ENCODE measurements at regions not wholly inside any gene's neighbourhood (a gene's known extent, or its start where the extent isn't known, plus 50 kb on each side); places are given as distances from the start of the nearest gene placed in this dataset.

- H3K9ac ChIP-seq, result no peak overlapping the region
- no peak overlapping the region for H2AFZ ChIP-seq
- in situ Hi-C loops (cut with MboI), result no loop called here
- no peaks in the 10 kb centered on the region for H3F3A ChIP-seq (ENCODE audit: insufficient read depth)
- no peaks in the 10 kb centered on the region for H4K20me1 ChIP-seq (ENCODE audit: insufficient read depth)
- H3K9me3 ChIP-seq (ENCODE audit: low read depth), result no peaks in the 10 kb centered on the region
- no peaks in the 10 kb centered on the region for H3K36me3 ChIP-seq (ENCODE audit: low read depth)
- H3K9me2 ChIP-seq (ENCODE audit: insufficient read depth), result no peaks in the 10 kb centered on the region
- no peaks in the 10 kb centered on the region for H3K27me3 ChIP-seq (replicated peaks; ENCODE audit: insufficient read depth)
- TF ChIP-seq EZH2 (IDR thresholded peaks at IDR 0.05; ENCODE audit: insufficient read depth, poor library complexity, severe bottlenecking), result no peak
- TF ChIP-seq EZH2phosphoT487 (IDR thresholded peaks at IDR 0.05; ENCODE audit: insufficient read depth, low read depth), result no peak
- H3K4me1 ChIP-seq (ENCODE audit: insufficient read depth), result no peaks in the 10 kb centered on the region
- no peak overlapping the region for H3K27ac ChIP-seq
- 98 to 99% methylated on average over 6 of the region's 6 CpGs for WGBS, 2 experiments (ENCODE audit: low coverage in 1 of 2, low lambda C conversion rate in 2 of 2, missing lambda C conversion rate in 2 of 2)
- no peak overlapping the region for H3K4me3 ChIP-seq
- H3K4me2 ChIP-seq (ENCODE audit: unreplicated experiment), result no peak overlapping the region
- DNase-seq, result no peak
- no peaks in the 10 kb centered on the region for H3K79me2 ChIP-seq (ENCODE audit: insufficient read depth)
Observed at GRCh38 chr10:4334015-4334414, 492.0 kb upstream of the AKR1E2 start.

DNA sequence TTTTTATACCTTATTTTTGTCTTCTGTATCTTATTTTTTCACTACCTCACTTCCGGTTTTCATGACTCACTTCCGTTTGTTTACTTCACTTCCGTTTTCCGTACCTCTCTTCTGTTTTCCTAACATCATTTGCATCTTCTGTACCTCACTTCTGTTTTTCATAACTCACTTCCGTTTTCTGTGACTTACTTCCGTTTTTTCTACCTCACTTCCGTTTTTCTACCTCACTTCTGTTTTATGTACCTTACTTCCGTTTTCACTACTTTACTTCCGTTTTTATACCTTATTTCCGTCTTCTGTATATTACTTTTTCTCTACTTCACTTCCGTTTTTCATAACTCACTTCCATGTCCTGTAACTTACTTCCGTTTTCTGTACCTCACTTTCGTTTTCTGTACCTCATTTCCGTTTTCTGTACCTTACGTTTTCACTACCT lies 492.5 kb upstream of the AKR1E2 start:
- H2AFZ ChIP-seq, result no peak overlapping the region
- no peak overlapping the region for H3K4me3 ChIP-seq
- no peak for DNase-seq
- no peaks in the 10 kb centered on the region for H3K9me3 ChIP-seq (ENCODE audit: low read depth)
- H3K79me2 ChIP-seq (ENCODE audit: insufficient read depth), result no peaks in the 10 kb centered on the region
- H3K9ac ChIP-seq, result no peak overlapping the region
- TF ChIP-seq EZH2phosphoT487 (IDR thresholded peaks at IDR 0.05; ENCODE audit: insufficient read depth, low read depth), result no peak
- no peak for TF ChIP-seq EZH2 (IDR thresholded peaks at IDR 0.05; ENCODE audit: insufficient read depth, poor library complexity, severe bottlenecking)
- H3F3A ChIP-seq (ENCODE audit: insufficient read depth), result no peaks in the 10 kb centered on the region
- no peaks in the 10 kb centered on the region for H4K20me1 ChIP-seq (ENCODE audit: insufficient read depth)
- no peak overlapping the region for H3K4me2 ChIP-seq (ENCODE audit: unreplicated experiment)
- no peak overlapping the region for H3K27ac ChIP-seq
- H3K36me3 ChIP-seq (ENCODE audit: low read depth), result no peaks in the 10 kb centered on the region
- H3K27me3 ChIP-seq (replicated peaks; ENCODE audit: insufficient read depth), result no peaks in the 10 kb centered on the region
- WGBS, 2 experiments (ENCODE audit: low coverage in 1 of 2, low lambda C conversion rate in 2 of 2, missing lambda C conversion rate in 2 of 2), result 94 to 96% methylated on average over 15 of the region's 15 CpGs
- no peaks in the 10 kb centered on the region for H3K4me1 ChIP-seq (ENCODE audit: insufficient read depth)
- H3K9me2 ChIP-seq (ENCODE audit: insufficient read depth), result no peaks in the 10 kb centered on the region
- in situ Hi-C loops (cut with MboI), result no loop called here

DNA sequence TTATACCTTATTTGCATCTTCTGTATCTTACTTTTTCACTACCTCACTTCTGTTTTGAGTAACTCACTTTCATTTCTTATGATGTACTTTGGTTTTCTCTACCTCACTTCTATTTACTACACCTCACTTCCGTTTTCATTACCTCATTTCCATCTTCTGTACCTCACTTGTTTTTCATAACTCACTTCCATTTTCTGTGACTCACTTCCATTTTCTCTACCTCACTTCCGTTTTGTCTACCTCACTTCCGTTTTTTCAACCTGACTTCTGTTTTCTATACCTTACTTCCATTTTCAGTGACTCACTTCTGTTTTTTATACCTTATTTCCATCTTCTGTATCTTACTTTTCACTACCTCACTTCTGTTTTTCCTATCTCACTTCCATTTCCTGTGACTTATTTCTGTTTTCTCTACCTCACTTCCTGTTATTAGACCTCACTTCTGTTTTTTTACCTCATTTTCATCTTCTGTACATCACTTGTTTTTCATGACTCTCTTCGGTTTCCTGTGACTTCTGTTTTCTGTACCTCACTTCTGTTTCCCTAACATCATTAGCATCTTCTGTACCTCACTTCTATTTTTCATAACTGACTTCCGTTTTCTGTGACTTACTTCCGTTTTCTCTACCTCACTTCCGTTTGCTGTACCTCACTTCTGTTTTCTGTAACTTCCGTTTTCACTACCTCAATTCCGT lies 493.1 kb upstream of the AKR1E2 start:
- no peak overlapping the region for H3K9ac ChIP-seq
- in situ Hi-C loops (cut with MboI), result no loop called here

GRCh38 chr10:4331150-4331549 lies 494.9 kb upstream of the AKR1E2 start:
- Histone ChIP-seq H2AFZ (no peak overlapping the region), H3K36me3 (ENCODE audit: low read depth) (no peaks in the 10 kb centered on the region), H3K4me3 (no peak overlapping the region), H3K9me2 (ENCODE audit: insufficient read depth) (no peaks in the 10 kb centered on the region), H3K4me1 (ENCODE audit: insufficient read depth) (no peaks in the 10 kb centered on the region), H4K20me1 (ENCODE audit: insufficient read depth) (no peaks in the 10 kb centered on the region), H3F3A (ENCODE audit: insufficient read depth) (no peaks in the 10 kb centered on the region), H3K9ac (no peak overlapping the region), H3K79me2 (ENCODE audit: insufficient read depth) (no peaks in the 10 kb centered on the region), H3K4me2 (ENCODE audit: unreplicated experiment) (no peak overlapping the region), H3K27me3 (replicated peaks; ENCODE audit: insufficient read depth) (no peaks in the 10 kb centered on the region), H3K27ac (no peak overlapping the region), H3K9me3 (ENCODE audit: low read depth) (no peaks in the 10 kb centered on the region)
- no peak for TF ChIP-seq EZH2 (IDR thresholded peaks at IDR 0.05; ENCODE audit: insufficient read depth, poor library complexity, severe bottlenecking)
- no peak for TF ChIP-seq EZH2phosphoT487 (IDR thresholded peaks at IDR 0.05; ENCODE audit: insufficient read depth, low read depth)
- DNase-seq, result no peak
- 69 to 75% methylated on average over 2 of the region's 2 CpGs for WGBS, 2 experiments (ENCODE audit: low coverage in 1 of 2, low lambda C conversion rate in 2 of 2, missing lambda C conversion rate in 2 of 2)
- in situ Hi-C loops (cut with MboI), result no loop called here

More for the DNA sequence above, 493.1 kb upstream of the AKR1E2 start:
- H3K9me3 ChIP-seq (ENCODE audit: low read depth), result no peaks in the 10 kb centered on the region
- H2AFZ ChIP-seq, result no peak overlapping the region
- H4K20me1 ChIP-seq (ENCODE audit: insufficient read depth), result no peaks in the 10 kb centered on the region
- H3K4me3 ChIP-seq, result no peak overlapping the region
- no peaks in the 10 kb centered on the region for H3K9me2 ChIP-seq (ENCODE audit: insufficient read depth)
- no peak for DNase-seq
- no peaks in the 10 kb centered on the region for H3F3A ChIP-seq (ENCODE audit: insufficient read depth)
- no peaks in the 10 kb centered on the region for H3K79me2 ChIP-seq (ENCODE audit: insufficient read depth)
- H3K4me2 ChIP-seq (ENCODE audit: unreplicated experiment), result no peak overlapping the region
- TF ChIP-seq EZH2phosphoT487 (IDR thresholded peaks at IDR 0.05; ENCODE audit: insufficient read depth, low read depth), result no peak
- TF ChIP-seq EZH2 (IDR thresholded peaks at IDR 0.05; ENCODE audit: insufficient read depth, poor library complexity, severe bottlenecking), result no peak
- WGBS, 2 experiments (ENCODE audit: low coverage in 1 of 2, low lambda C conversion rate in 2 of 2, missing lambda C conversion rate in 2 of 2), result 94 to 97% methylated on average over 9 of the region's 9 CpGs
- H3K36me3 ChIP-seq (ENCODE audit: low read depth), result no peaks in the 10 kb centered on the region
- no peak overlapping the region for H3K27ac ChIP-seq
- no peaks in the 10 kb centered on the region for H3K4me1 ChIP-seq (ENCODE audit: insufficient read depth)
- H3K27me3 ChIP-seq (replicated peaks; ENCODE audit: insufficient read depth), result no peaks in the 10 kb centered on the region
